Activated CD8-positive, alpha-beta T cell treated with anti-CD3 and anti-CD28 coated beads for 36 hours (primary cell): ENCODE measurements at regions not wholly inside any gene's neighbourhood (a gene's known extent, or its start where the extent isn't known, plus 50 kb on each side); places are given as distances from the start of the nearest gene placed in this dataset.

Experiments
- ATAC-seq: fragments of 200-7000 bp; cut with Tn5 transposase; one replicate; pipeline ENCODE4 v1.10.0; 2021; ENCODE audit warnings: mild to moderate bottlenecking, moderate library complexity
- CTCF ChIA-PET: fragments of 350-600 bp; sonication (Branson Sonifier 250); formaldehyde crosslinking; loops from one replicate; lab custom pipeline; 2021; ENCODE audit warnings: antibody characterized with exemption; lab: Charles Lee
- POLR2A ChIA-PET: fragments of 350-600 bp; sonication (Branson Sonifier 250); formaldehyde crosslinking; loops from one replicate; lab custom pipeline; 2021; ENCODE audit warnings: antibody characterized with exemption; lab: Charles Lee
- DNase-seq: peaks from one replicate; pipeline ENCODE4 v3.0.0-alpha.2; 2020
- H3K27ac Mint-ChIP-seq: one replicate; pipeline ENCODE4 v1.8.0; 2021; ENCODE audit warnings: mild to moderate bottlenecking, mixed read lengths
- H3K27me3 Mint-ChIP-seq: one replicate; pipeline ENCODE4 v1.8.0; 2021; ENCODE audit warnings: mixed read lengths
- H3K36me3 Mint-ChIP-seq: one replicate; pipeline ENCODE4 v1.8.0; 2021; ENCODE audit warnings: low read depth, mixed read lengths
- H3K4me1 Mint-ChIP-seq: one replicate; pipeline ENCODE4 v1.8.0; 2021; ENCODE audit warnings: low read depth, mixed read lengths
- H3K4me3 Mint-ChIP-seq: one replicate; pipeline ENCODE4 v1.8.0; 2021; ENCODE audit warnings: mild to moderate bottlenecking, moderate library complexity, mixed read lengths
- H3K9me3 Mint-ChIP-seq: one replicate; pipeline ENCODE4 v1.8.0; 2021; ENCODE audit warnings: mixed read lengths
- CTCF ChIP-seq: fragments of 200-600 bp; IDR thresholded peaks from one replicate; pipeline ENCODE4 v1.8.0; 2022; ENCODE audit warnings: antibody characterized with exemption, mild to moderate bottlenecking
- intact Hi-C: fragments of 100-400 bp; cut with micrococcal nuclease; formaldehyde crosslinking; loops from one replicate; pipeline ENCODE4 v1.10.0; 2022

DNA sequence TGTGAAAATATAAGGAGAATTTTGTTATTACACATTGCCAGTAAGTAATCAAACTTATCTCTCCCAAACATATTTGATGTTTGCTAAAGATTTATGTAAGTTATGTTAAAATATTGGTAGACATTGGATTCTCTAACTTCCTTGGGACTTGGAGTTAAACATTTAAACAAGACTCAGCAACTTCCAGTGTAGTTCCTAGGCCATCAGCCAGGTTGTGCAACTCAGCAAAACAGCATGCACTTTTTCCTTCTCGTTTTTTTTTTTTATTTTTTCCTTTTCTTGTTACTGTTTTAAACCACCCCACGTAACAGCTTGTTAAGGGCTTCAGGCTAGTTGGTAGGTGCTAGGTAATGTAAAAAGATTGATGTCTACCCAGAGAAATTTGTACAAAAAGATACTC lies 510.4 kb downstream of the ANKRD50 start:
- ATAC-seq, result no peak
- Mint-ChIP-seq H3K27me3 (no peaks in the 10 kb centered on the region), H3K27ac (no peak overlapping the region), H3K4me3 (no peak overlapping the region), H3K36me3 (no peaks in the 10 kb centered on the region), H3K4me1 (no peaks in the 10 kb centered on the region), H3K9me3 (no peaks in the 10 kb centered on the region)
- POLR2A ChIA-PET, result no interaction called here
- CTCF ChIA-PET, result no interaction called here
- TF ChIP-seq CTCF, result no peak
- intact Hi-C loops, result no loop called here
- DNase-seq, result no peak

GRCh38 chr4:124203613-124204238 lies 508.8 kb downstream of the ANKRD50 start:
- H3K9me3 Mint-ChIP-seq, result no peaks in the 10 kb centered on the region
- no peak for TF ChIP-seq CTCF
- H3K4me1 Mint-ChIP-seq, result no peaks in the 10 kb centered on the region
- no peak for ATAC-seq
- ChIA-PET POLR2A (no interaction called here), CTCF (no interaction called here)
- intact Hi-C loops, result no loop called here
- H3K27me3 Mint-ChIP-seq, result no peaks in the 10 kb centered on the region
- H3K4me3 Mint-ChIP-seq, result no peak overlapping the region
- DNase-seq, result no peak
- no peaks in the 10 kb centered on the region for H3K36me3 Mint-ChIP-seq
- H3K27ac Mint-ChIP-seq, result no peak overlapping the region

DNA sequence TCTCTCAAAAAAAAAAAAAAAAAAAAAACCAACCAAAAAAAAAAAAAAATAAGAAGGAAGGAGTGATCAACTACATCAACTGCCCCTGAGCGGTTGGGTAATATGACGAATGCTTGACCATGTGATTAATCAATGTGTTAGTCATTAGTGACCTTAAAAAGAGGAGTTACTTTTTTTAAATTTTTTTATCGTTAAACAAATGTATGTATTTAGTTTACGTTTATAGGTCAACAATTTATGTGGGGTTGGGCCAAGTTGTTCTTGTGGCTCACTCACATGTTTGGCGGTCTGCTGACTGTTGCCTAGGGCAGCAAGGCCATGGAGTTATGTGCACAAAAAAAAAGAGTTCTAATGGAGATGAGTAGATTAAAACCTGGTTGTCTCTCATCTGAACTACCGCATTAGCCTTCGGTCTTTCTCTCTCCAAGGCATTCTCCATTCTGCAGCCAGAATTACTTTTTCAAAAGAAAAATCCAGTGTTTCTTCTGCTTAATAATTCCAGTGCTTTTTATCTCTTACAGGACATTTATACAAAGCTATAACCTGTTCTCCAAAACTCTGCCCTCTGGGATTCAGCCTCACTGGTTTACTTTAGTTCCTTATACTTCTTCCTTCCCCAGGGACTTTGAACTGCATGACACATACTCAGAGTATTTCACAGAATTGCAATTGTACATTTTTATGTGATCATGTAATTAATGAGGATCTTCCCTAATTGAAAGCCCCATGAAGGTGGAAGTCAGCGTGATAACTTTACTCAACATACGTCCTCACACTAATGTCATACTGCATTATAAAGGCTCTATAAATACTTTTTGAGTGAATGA lies 505.5 kb downstream of the ANKRD50 start:
- intact Hi-C loops, result no loop called here
- DNase-seq (no peak), ATAC-seq (no peak)
- Mint-ChIP-seq H3K36me3 (no peaks in the 10 kb centered on the region), H3K4me3 (no peak overlapping the region), H3K27me3 (no peaks in the 10 kb centered on the region), H3K9me3 (no peaks in the 10 kb centered on the region), H3K27ac (no peak overlapping the region), H3K4me1 (no peaks in the 10 kb centered on the region)
- ChIA-PET CTCF (no interaction called here), POLR2A (no interaction called here)
- no peak for TF ChIP-seq CTCF

GRCh38 chr4:124209211-124209610 lies 503.3 kb downstream of the ANKRD50 start:
- Mint-ChIP-seq H3K4me3 (no peak overlapping the region), H3K27ac (no peak overlapping the region), H3K9me3 (no peaks in the 10 kb centered on the region), H3K36me3 (no peaks in the 10 kb centered on the region), H3K4me1 (no peaks in the 10 kb centered on the region), H3K27me3 (no peaks in the 10 kb centered on the region)
- ChIA-PET POLR2A (no interaction called here), CTCF (no interaction called here)
- intact Hi-C loops, result no loop called here
- ATAC-seq (no peak), DNase-seq (no peak)
- no peak for TF ChIP-seq CTCF

DNA sequence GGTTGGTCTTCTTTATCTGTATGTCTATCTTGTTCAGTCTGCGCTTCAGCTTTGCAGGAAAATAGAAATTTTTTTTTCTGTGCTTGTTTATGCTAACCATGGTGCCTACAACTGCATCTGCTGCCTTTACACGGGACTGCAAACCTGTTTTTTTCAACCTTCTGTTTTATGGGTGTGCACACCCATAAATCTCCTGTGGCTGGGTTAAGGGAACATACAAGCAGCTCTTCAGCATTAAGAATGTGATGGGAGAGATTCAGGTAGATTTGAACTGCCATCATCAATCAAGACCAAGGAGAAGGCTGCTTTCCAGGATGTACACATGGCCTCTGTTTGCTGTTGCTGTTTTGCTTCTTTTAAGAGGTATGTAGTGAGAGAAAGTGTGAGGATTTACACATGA lies 502.9 kb downstream of the ANKRD50 start:
- no peak for TF ChIP-seq CTCF
- DNase-seq (no peak), ATAC-seq (no peak)
- CTCF ChIA-PET, result no interaction called here
- POLR2A ChIA-PET, result no interaction called here
- H3K9me3 Mint-ChIP-seq, result no peaks in the 10 kb centered on the region
- no peaks in the 10 kb centered on the region for H3K4me1 Mint-ChIP-seq
- H3K27me3 Mint-ChIP-seq, result no peaks in the 10 kb centered on the region
- no peak overlapping the region for H3K4me3 Mint-ChIP-seq
- H3K27ac Mint-ChIP-seq, result no peak overlapping the region
- intact Hi-C loops, result no loop called here
- H3K36me3 Mint-ChIP-seq, result no peaks in the 10 kb centered on the region
